Neural progenitor cell (in vitro differentiated cells): ENCODE measurements at regions not wholly inside any gene's neighbourhood (a gene's known extent, or its start where the extent isn't known, plus 50 kb on each side); places are given as distances from the start of the nearest gene placed in this dataset.

ENCODE experiments used
- DNase-seq: peaks from one replicate; pipeline ENCODE4 v3.0.0-alpha.2; 2016; ENCODE audit warnings: low spot score
- H2AFZ ChIP-seq: fragments of 200-600 bp; sonication (generic); replicated peaks from 2 replicates; pipeline ENCODE4 v1.6.1; 2016; ENCODE audit warnings: antibody characterized with exemption
- H3F3A ChIP-seq: fragments of 200-600 bp; sonication (generic); 2 replicates; pipeline ENCODE4 v1.6.1; 2016; ENCODE audit warnings: antibody characterized with exemption, low read depth
- H3K27ac ChIP-seq: fragments of 200-600 bp; sonication (generic); 2 replicates; pipeline ENCODE4 v1.5.1; 2016; ENCODE audit warnings: mild to moderate bottlenecking
- H3K27me3 ChIP-seq: fragments of 200-600 bp; sonication (generic); 2 replicates; pipeline ENCODE4 v1.6.1; 2016; ENCODE audit warnings: mild to moderate bottlenecking, moderate library complexity
- H3K36me3 ChIP-seq: fragments of 200-600 bp; sonication (generic); 2 replicates; pipeline ENCODE4 v1.5.1; 2016
- H3K4me1 ChIP-seq: fragments of 200-600 bp; sonication (generic); 2 replicates; pipeline ENCODE4 v1.6.1; 2016; ENCODE audit warnings: mixed run types
- H3K4me2 ChIP-seq: fragments of 200-600 bp; sonication (generic); 2 replicates; pipeline ENCODE4 v1.6.1; 2016
- H3K4me3 ChIP-seq: fragments of 200-600 bp; sonication (generic); 2 replicates; pipeline ENCODE4 v1.5.1; 2016
- H3K79me2 ChIP-seq: fragments of 200-600 bp; sonication (generic); 2 replicates; pipeline ENCODE4 v1.6.1; 2016; ENCODE audit warnings: low read depth
- H3K9ac ChIP-seq: fragments of 200-600 bp; sonication (generic); 2 replicates; pipeline ENCODE4 v1.6.1; 2016
- H3K9me3 ChIP-seq: fragments of 200-600 bp; sonication (generic); 2 replicates; pipeline ENCODE4 v1.5.1; 2016; ENCODE audit warnings: low read depth
- H4K20me1 ChIP-seq: fragments of 200-600 bp; sonication (generic); 2 replicates; pipeline ENCODE4 v1.6.1; 2016; ENCODE audit warnings: low read depth
- H3K27ac Mint-ChIP-seq: 3 replicates; pipeline ENCODE4 v1.8.0; 2021; ENCODE audit warnings: mixed read lengths
- H3K27me3 Mint-ChIP-seq: 2 replicates; pipeline ENCODE4 v1.8.0; 2022; ENCODE audit warnings: low read depth, mild to moderate bottlenecking, inconsistent platforms, moderate library complexity, mixed read lengths; ENCODE audit not compliant: insufficient read depth
- H3K36me3 Mint-ChIP-seq: 3 replicates; pipeline ENCODE4 v1.8.0; 2021; ENCODE audit warnings: mixed read lengths
- H3K4me1 Mint-ChIP-seq: 3 replicates; pipeline ENCODE4 v1.8.0; 2021; ENCODE audit warnings: mixed read lengths
- H3K4me3 Mint-ChIP-seq: 3 replicates; pipeline ENCODE4 v1.8.0; 2021; ENCODE audit warnings: mild to moderate bottlenecking, moderate library complexity, mixed read lengths
- H3K9me3 Mint-ChIP-seq: 3 replicates; pipeline ENCODE4 v1.8.0; 2020; ENCODE audit warnings: mixed read lengths
- CTCF ChIP-seq: fragments of 200-600 bp; sonication (generic); IDR thresholded peaks from 2 replicates; pipeline ENCODE4 v1.5.1; 2017; ENCODE audit warnings: antibody characterized with exemption, mild to moderate bottlenecking
- EZH2 ChIP-seq: fragments of 200-600 bp; sonication (generic); IDR thresholded peaks from 2 replicates; pipeline ENCODE4 v1.6.1; 2017; ENCODE audit warnings: antibody characterized with exemption, mild to moderate bottlenecking, moderate library complexity
- EZH2phosphoT487 ChIP-seq: fragments of 200-600 bp; sonication (generic); IDR thresholded peaks from 2 replicates; pipeline ENCODE4 v1.6.1; 2017; ENCODE audit warnings: antibody characterized with exemption

GRCh38 chr11:128324051-128324481 lies 263.3 kb downstream of the ETS1 start:
- Histone ChIP-seq H3K36me3 (no peaks in the 10 kb centered on the region), H3K4me3 (no peak overlapping the region), H3K27ac (no peak overlapping the region), H3K9ac (no peak overlapping the region), H3F3A (no peaks in the 10 kb centered on the region), H2AFZ (no peak overlapping the region), H3K4me2 (no peak overlapping the region), H3K79me2 (no peaks in the 10 kb centered on the region), H3K27me3 (no peaks in the 10 kb centered on the region), H4K20me1 (no peaks in the 10 kb centered on the region), H3K4me1 (no peaks in the 10 kb centered on the region), H3K9me3 (no peaks in the 10 kb centered on the region)
- Mint-ChIP-seq H3K27me3 (peaks cover 3% of the 10 kb centered on the region), H3K4me3 (no peak overlapping the region), H3K9me3 (peaks cover 3% of the 10 kb centered on the region), H3K36me3 (no peaks in the 10 kb centered on the region), H3K4me1 (peaks cover 10% of the 10 kb centered on the region), H3K27ac (no peak overlapping the region)
- no peak for DNase-seq
- TF ChIP-seq EZH2 = no peak
- TF ChIP-seq CTCF = no peak
- TF ChIP-seq EZH2phosphoT487 = no peak

GRCh38 chr11:128323381-128323780 lies 264.0 kb downstream of the ETS1 start:
- no peak overlapping the region for H3K27ac Mint-ChIP-seq
- DNase-seq = no peak
- no peaks in the 10 kb centered on the region for H3K79me2 ChIP-seq

GRCh38 chr11:128318856-128319474 lies 268.4 kb downstream of the ETS1 start:
- H3K4me3 ChIP-seq = no peak overlapping the region
- H3K27ac ChIP-seq = no peak overlapping the region
- Mint-ChIP-seq H3K36me3 (peaks cover 4% of the 10 kb centered on the region), H3K4me1 (peaks cover 4% of the 10 kb centered on the region), H3K27me3 (peaks cover 4% of the 10 kb centered on the region), H3K27ac (no peak overlapping the region), H3K9me3 (peaks cover 17% of the 10 kb centered on the region), H3K4me3 (no peak overlapping the region)
- no peak overlapping the region for H3K4me2 ChIP-seq
- no peak for DNase-seq
- H4K20me1 ChIP-seq = no peaks in the 10 kb centered on the region
- H3K9me3 ChIP-seq = no peaks in the 10 kb centered on the region
- no peak overlapping the region for H3K9ac ChIP-seq
- TF ChIP-seq CTCF = no peak
- H3F3A ChIP-seq = no peaks in the 10 kb centered on the region
- H3K36me3 ChIP-seq = no peaks in the 10 kb centered on the region
- no peaks in the 10 kb centered on the region for H3K27me3 ChIP-seq
- H3K79me2 ChIP-seq = no peaks in the 10 kb centered on the region
- H3K4me1 ChIP-seq = no peaks in the 10 kb centered on the region
- H2AFZ ChIP-seq = no peak overlapping the region

More at GRCh38 chr11:128323381-128323780, 264.0 kb downstream of the ETS1 start:
- no peak overlapping the region for H3K4me2 ChIP-seq
- Mint-ChIP-seq H3K4me3 (no peak overlapping the region), H3K4me1 (peaks cover 10% of the 10 kb centered on the region), H3K36me3 (no peaks in the 10 kb centered on the region), H3K9me3 (peaks cover 3% of the 10 kb centered on the region), H3K27me3 (peaks cover 3% of the 10 kb centered on the region)
- H3K27me3 ChIP-seq = no peaks in the 10 kb centered on the region
- no peaks in the 10 kb centered on the region for H3K9me3 ChIP-seq
- H3K36me3 ChIP-seq = no peaks in the 10 kb centered on the region
- H3K27ac ChIP-seq = no peak overlapping the region
- H3F3A ChIP-seq = no peaks in the 10 kb centered on the region
- no peak overlapping the region for H3K4me3 ChIP-seq
- no peak overlapping the region for H2AFZ ChIP-seq
- no peaks in the 10 kb centered on the region for H3K4me1 ChIP-seq
- H3K9ac ChIP-seq = no peak overlapping the region
- TF ChIP-seq CTCF (peak; percentile 38), EZH2phosphoT487 (no peak), EZH2 (no peak)
- no peaks in the 10 kb centered on the region for H4K20me1 ChIP-seq
